Loucy (cell line): ENCODE measurements at regions not wholly inside any gene's neighbourhood (a gene's known extent, or its start where the extent isn't known, plus 50 kb on each side); places are given as distances from the start of the nearest gene placed in this dataset.

Experiments
- H2AFZ ChIP-seq: fragments of 200-600 bp; sonication (generic); 2 replicates; pipeline ENCODE4 v1.6.0; 2016; ENCODE audit warnings: antibody characterized with exemption, mild to moderate bottlenecking, low read length, moderate library complexity
- H3F3A ChIP-seq: fragments of 200-600 bp; 2 replicates; pipeline ENCODE4 v1.6.0; 2016; ENCODE audit warnings: antibody characterized with exemption, low read depth, mild to moderate bottlenecking
- H3K27me3 ChIP-seq: fragments of 200-600 bp; sonication (generic); 2 replicates; pipeline ENCODE4 v1.6.1; 2014; ENCODE audit warnings: low read length, mild to moderate bottlenecking; ENCODE audit not compliant: insufficient read depth, poor library complexity, severe bottlenecking
- H3K36me3 ChIP-seq: fragments of 200-600 bp; sonication (generic); 2 replicates; pipeline ENCODE4 v1.6.1; 2016; ENCODE audit warnings: low read length; ENCODE audit not compliant: insufficient read depth
- H3K4me1 ChIP-seq: fragments of 200-600 bp; sonication (generic); 2 replicates; pipeline ENCODE4 v1.5.1; 2014; ENCODE audit warnings: low read length, mild to moderate bottlenecking; ENCODE audit not compliant: insufficient read depth, poor library complexity, severe bottlenecking
- H3K4me2 ChIP-seq: fragments of 200-600 bp; sonication (generic); 2 replicates; pipeline ENCODE4 v1.6.0; 2014; ENCODE audit warnings: antibody characterized with exemption, low read length, low read depth, mild to moderate bottlenecking; ENCODE audit not compliant: poor library complexity, severe bottlenecking
- H3K4me3 ChIP-seq: fragments of 200-600 bp; sonication (generic); 2 replicates; pipeline ENCODE4 v1.5.1; 2014; ENCODE audit warnings: low read length, mild to moderate bottlenecking, mixed read lengths; ENCODE audit not compliant: poor library complexity, severe bottlenecking
- H3K79me2 ChIP-seq: fragments of 200-600 bp; sonication (generic); 2 replicates; pipeline ENCODE4 v1.6.1; 2014; ENCODE audit warnings: low read length; ENCODE audit not compliant: insufficient read depth
- H3K9ac ChIP-seq: fragments of 200-600 bp; sonication (generic); 2 replicates; pipeline ENCODE4 v1.6.0; 2014; ENCODE audit warnings: mild to moderate bottlenecking, low read depth, low read length, moderate library complexity; ENCODE audit not compliant: poor library complexity, severe bottlenecking
- H3K9me2 ChIP-seq: fragments of 200-600 bp; sonication (generic); replicated peaks from 2 replicates; pipeline ENCODE4 v1.6.1; 2016; ENCODE audit warnings: low read depth, low read length, mixed read lengths
- H3K9me3 ChIP-seq: fragments of 200-600 bp; sonication (generic); 2 replicates; pipeline ENCODE4 v1.6.1; 2014; ENCODE audit warnings: mild to moderate bottlenecking, antibody characterized with exemption, low read length, low read depth; ENCODE audit not compliant: insufficient read depth
- H4K20me1 ChIP-seq: fragments of 200-600 bp; sonication (generic); 2 replicates; pipeline ENCODE4 v1.6.0; 2014; ENCODE audit warnings: antibody characterized with exemption, low read length, mild to moderate bottlenecking; ENCODE audit not compliant: insufficient read depth, poor library complexity, severe bottlenecking
- EZH2phosphoT487 ChIP-seq: fragments of 200-600 bp; IDR thresholded peaks from 2 replicates; pipeline ENCODE4 v1.6.1; 2018; ENCODE audit warnings: antibody characterized with exemption, mild to moderate bottlenecking, moderate library complexity, borderline replicate concordance
- TF ChIP-seq, protein P1 (sequence below): fragments of 200-600 bp; sonication (generic); conservative IDR thresholded peaks from 2 replicates; pipeline ENCODE4 v1.5.1; 2014; ENCODE audit warnings: mild to moderate bottlenecking, antibody characterized with exemption, low read length

DNA sequence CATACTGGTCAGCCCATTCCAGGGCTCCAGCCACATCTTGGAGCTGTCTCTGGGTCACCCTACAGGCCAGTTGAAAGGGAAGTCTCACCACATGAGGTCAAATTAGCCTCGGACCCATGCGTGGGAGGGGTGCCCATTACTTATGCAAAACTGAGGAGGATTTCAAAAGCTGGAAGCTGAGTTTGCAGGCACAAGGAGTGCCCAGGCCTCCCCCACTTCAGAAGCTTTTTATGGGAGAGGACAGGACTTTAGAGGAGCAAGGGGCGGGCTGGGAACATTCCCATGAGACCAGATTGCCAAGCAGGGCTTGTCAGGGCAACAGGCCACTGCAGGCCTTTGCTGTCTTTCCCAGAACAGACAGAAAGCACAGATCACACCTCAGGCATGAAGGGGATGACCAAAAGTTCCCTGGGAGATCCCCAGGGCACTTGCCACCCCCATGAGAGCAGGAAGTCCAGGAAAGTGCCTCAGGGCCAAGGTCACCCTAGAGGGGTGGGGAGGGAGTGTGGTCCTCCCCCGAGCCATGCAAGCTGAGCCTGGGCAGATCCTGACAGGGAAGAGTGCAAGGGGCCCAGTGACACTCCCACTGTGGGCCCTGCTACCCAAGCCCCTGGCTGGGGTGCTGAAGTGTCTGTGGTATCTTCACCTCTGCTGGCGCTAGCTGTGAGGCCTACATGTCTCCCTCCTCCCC lies 267.7 kb downstream of the BCL11A start:
- Histone ChIP-seq H3K4me3 (no peak overlapping the region), H3K9me2 (no peaks in the 10 kb centered on the region), H3K9me3 (no peaks in the 10 kb centered on the region), H3K79me2 (no peaks in the 10 kb centered on the region), H3F3A (no peaks in the 10 kb centered on the region), H4K20me1 (no peaks in the 10 kb centered on the region), H3K4me1 (no peaks in the 10 kb centered on the region), H3K4me2 (no peak overlapping the region), H3K27me3 (no peaks in the 10 kb centered on the region), H3K9ac (no peak overlapping the region), H3K36me3 (no peaks in the 10 kb centered on the region), H2AFZ (no peak overlapping the region)
- TF ChIP-seq, protein P1, sequence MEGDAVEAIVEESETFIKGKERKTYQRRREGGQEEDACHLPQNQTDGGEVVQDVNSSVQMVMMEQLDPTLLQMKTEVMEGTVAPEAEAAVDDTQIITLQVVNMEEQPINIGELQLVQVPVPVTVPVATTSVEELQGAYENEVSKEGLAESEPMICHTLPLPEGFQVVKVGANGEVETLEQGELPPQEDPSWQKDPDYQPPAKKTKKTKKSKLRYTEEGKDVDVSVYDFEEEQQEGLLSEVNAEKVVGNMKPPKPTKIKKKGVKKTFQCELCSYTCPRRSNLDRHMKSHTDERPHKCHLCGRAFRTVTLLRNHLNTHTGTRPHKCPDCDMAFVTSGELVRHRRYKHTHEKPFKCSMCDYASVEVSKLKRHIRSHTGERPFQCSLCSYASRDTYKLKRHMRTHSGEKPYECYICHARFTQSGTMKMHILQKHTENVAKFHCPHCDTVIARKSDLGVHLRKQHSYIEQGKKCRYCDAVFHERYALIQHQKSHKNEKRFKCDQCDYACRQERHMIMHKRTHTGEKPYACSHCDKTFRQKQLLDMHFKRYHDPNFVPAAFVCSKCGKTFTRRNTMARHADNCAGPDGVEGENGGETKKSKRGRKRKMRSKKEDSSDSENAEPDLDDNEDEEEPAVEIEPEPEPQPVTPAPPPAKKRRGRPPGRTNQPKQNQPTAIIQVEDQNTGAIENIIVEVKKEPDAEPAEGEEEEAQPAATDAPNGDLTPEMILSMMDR = no peak

DNA sequence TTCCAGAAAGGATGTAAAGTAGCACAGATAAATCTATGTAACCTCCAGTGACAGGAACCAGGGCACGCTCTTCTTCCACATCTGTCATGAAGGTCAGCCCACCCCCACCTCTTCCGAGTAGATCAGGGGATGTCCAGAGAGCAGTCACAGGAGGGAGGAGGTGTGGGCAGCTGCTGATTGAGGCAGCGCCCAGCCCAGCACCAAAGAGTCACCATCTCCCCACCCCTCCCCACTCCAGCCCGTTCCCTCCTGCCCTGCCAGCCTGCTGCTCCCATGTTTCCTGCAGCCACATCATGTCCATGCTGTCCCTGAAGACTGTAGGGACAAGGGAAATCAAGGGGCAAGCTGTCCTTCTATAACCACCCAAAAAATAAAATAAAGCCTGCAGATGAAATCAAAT lies 269.8 kb downstream of the BCL11A start:
- Histone ChIP-seq H3K9me2 (no peaks in the 10 kb centered on the region), H3K4me3 (no peak overlapping the region), H3K36me3 (no peaks in the 10 kb centered on the region), H4K20me1 (no peaks in the 10 kb centered on the region), H3K79me2 (no peaks in the 10 kb centered on the region), H3K9ac (no peak overlapping the region), H3K9me3 (no peaks in the 10 kb centered on the region), H3K27me3 (no peaks in the 10 kb centered on the region), H3K4me2 (no peak overlapping the region), H3K4me1 (no peaks in the 10 kb centered on the region), H2AFZ (no peak overlapping the region), H3F3A (no peaks in the 10 kb centered on the region)
- TF ChIP-seq EZH2phosphoT487 = no peak
- TF ChIP-seq, protein P1 = no peak

DNA sequence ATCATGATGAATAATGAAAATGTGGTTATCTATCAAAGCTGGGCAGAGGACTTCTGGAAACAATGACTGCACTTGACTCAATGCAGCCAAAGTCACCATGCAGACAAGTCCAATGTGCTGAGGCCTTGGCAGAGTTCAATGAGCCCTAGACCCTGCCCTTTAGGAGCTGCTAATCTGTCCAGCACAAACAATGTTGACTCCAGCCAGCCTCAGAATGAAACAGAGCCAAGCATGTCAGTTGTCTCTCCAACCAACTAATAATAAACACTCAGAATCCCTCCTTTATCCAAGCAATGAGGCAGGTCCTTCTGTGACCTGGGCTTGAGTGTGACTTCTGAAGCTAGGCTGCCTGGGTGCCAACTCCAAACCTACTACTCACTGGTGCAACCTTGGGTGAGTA lies 270.6 kb downstream of the BCL11A start:
- H3K4me2 ChIP-seq = no peak overlapping the region
- no peak overlapping the region for H3K9ac ChIP-seq
- no peak overlapping the region for H2AFZ ChIP-seq
- no peak overlapping the region for H3K4me3 ChIP-seq
- H3K9me2 ChIP-seq = no peaks in the 10 kb centered on the region
- TF ChIP-seq, protein P1 = no peak
- no peak for TF ChIP-seq EZH2phosphoT487
- H3K79me2 ChIP-seq = no peaks in the 10 kb centered on the region
- no peaks in the 10 kb centered on the region for H3K9me3 ChIP-seq
- no peaks in the 10 kb centered on the region for H4K20me1 ChIP-seq
- no peaks in the 10 kb centered on the region for H3F3A ChIP-seq
- no peaks in the 10 kb centered on the region for H3K4me1 ChIP-seq
- no peaks in the 10 kb centered on the region for H3K27me3 ChIP-seq
- no peaks in the 10 kb centered on the region for H3K36me3 ChIP-seq
